SW 1271 (cell line): ENCODE measurements at regions not wholly inside any gene's neighbourhood (a gene's known extent, or its start where the extent isn't known, plus 50 kb on each side); places are given as distances from the start of the nearest gene placed in this dataset.

Source experiments
- DNase-seq, 2 experiments: peaks; one replicate each; lab custom pipeline; 2025; lab: John Stamatoyannopoulos, UW

DNA sequence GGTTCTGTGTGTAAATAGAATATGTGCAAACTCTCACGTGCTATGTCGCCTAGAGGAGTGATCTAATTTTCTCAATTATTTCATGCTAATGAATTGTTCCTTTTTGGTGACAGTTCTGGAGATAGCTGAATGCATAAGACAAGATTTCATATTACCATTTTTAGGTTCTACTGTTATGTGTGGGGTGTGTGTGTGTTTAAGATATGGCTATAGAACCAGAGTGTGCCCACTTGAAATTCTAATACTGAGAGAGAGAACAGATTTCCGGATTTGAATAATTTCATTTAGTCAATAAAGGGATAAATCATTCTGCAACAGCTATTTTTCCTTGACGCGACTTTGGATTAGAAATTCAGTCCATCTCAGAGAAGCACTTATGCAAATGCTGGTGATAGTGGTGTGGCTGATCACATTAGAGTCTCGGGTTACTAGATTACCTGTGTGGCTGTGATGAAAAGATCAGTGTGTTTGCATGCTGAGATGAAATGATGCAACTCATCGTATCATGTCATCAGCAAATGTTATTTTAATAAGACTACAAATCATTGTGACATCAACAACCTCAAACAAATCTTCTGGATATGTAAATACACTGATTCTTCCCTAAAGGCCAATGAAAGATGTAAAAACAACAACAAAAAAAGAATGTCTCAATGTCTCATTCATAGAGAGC is 415.9 kb downstream of the EPHA4 start:
- DNase-seq: no peak

DNA sequence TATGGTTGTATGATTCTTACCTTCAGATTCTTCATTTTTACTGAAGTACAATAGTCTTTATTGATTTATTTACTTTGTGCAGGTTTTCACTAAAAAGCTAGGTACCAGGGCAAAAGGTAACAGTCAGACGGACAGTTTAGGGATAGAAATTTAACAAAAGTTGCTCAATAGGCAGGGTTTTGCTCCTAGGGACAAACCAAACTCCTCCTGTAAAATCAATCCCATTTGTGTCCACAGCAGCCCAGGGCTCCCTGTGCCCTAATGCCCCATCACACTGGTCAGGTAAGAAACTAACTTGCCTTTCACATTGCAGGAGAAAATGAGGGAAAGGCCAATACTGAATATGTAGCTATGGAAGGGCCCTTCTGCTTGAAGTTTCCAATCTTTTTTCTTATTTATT is 410.9 kb downstream of the EPHA4 start:
- DNase-seq: no peak

DNA sequence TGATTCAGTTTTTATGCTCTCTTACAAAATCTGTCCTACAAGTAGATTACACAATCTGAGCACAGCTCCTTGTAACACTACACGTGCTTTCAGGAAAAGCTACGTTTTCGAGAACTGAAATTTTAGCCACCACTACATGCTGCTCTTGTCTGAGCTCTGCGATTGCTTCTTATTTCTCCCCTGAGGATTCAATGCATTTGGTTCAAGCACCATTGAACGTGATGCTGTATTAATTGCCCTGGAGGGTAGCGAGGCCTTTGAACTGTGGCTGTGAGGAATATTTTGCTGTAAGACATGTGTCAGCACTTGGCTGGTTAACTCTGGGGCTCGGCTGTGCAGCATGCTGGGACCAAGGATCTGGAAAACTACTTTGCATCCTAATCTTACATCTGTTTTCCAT is 405.8 kb downstream of the EPHA4 start:
- DNase-seq: no peak

DNA sequence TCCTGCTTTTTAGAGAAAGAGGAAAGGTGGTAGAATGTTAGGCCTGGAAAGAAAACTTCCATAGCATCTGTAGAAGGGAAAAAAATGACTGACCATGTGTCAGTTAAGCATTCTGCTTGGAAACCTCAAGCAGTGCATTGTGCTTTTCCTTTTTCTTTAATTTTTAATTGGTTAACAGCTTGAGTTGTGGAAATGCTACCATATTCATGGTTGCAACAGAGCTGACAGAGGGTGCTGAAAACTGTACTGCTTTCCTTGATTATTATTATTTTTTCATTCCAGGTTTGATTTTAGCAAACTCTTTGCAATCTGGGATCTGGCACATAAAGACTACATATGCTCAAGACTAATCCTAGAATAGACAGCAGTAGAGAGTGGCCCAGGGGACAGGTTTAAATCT is 404.5 kb downstream of the EPHA4 start:
- no peak for DNase-seq

DNA sequence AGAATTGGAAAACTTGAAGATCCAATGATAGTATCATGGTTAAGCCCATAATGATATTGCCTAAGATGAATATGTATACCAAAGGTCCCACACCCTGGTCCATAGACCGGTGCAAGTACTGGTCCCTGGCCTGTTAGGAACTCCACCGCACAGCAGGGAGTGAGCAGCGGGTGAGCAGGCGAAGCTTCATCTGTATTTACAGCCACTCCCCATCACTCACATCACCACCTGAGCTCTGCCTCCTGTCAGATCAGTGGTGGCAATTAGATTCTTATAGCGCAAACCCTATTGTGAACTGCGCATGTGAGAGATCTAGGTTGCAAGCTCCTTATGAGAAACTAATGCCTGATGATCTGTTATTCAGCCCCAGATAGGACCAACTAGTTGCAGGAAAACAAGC is 402.4 kb downstream of the EPHA4 start:
- DNase-seq: no peak

DNA sequence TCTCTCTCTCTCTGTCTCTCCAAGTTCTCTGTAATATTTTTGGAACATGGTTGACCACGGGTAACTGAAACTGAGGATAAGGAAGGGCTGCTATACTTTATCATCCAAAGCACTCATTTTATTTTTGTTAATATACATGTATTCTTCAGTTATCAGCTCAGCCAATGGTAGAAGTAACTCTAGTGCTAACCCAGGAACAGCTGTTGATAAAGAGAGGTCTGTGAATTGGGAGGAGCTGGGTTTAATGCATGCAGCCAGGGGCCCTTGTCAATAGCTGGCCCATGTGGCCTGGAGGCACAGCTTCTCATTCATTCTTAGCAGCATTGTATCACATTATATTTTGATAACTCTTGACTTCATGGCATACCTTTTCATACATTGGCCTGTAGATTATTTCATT is 401.6 kb downstream of the EPHA4 start:
- DNase-seq: no peak

DNA sequence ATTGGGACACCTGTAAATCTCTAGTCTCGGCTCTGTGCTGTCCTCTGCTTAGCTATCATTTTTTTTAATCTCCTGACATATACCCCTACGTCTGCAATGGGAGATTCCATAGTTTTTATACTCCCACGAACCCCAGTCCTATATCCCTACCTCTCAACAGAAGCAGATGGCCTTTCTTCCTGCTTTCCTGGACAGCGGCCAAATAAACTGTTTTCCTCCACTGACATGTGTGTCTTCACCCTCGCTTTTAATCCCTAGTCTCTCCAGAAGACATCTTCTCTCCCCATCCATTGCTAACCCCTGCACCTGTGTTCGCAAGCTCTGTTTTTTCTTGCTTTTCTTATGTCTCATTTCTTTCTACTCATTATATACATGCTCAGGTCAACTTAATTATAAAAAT is 395.4 kb downstream of the EPHA4 start:
- no peak for DNase-seq

DNA sequence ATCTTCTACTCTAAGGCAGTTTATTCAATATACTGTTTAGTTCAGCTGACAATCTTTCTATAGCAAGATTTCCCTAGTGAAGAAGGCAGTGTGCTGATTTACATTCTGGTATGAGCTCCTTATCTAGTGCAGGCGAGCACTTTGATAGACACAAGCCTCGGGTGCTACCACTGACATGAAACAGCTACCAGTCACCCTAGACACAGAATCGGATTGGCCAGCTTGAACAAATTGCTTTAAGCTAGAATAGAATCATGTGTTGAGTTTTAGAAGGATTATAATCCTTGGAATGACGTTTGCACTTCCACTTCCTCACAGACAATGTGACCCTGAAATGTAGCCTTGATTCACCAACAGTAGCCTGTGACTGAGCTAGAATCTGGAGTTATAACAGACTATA is 394.0 kb downstream of the EPHA4 start:
- DNase-seq: no peak

DNA sequence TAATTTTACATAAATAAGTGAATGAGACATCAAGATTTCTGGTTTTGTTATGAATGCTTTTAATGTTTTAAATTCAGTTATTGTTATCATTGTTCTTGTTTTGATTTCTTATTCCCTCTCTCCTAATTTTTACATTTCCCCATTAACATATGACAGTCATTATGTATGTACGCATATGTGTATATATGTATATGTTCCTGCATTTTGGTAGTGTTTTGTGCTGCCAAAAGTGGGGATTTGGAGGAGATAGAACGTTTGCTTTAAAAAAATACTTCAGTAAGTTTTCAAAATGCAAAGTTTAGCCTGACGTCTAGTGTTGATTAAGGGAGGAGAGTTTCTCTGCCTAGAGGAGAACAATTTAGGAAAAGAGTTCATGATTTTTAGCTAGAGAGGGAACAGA is 385.2 kb downstream of the EPHA4 start:
- no peak for DNase-seq

DNA sequence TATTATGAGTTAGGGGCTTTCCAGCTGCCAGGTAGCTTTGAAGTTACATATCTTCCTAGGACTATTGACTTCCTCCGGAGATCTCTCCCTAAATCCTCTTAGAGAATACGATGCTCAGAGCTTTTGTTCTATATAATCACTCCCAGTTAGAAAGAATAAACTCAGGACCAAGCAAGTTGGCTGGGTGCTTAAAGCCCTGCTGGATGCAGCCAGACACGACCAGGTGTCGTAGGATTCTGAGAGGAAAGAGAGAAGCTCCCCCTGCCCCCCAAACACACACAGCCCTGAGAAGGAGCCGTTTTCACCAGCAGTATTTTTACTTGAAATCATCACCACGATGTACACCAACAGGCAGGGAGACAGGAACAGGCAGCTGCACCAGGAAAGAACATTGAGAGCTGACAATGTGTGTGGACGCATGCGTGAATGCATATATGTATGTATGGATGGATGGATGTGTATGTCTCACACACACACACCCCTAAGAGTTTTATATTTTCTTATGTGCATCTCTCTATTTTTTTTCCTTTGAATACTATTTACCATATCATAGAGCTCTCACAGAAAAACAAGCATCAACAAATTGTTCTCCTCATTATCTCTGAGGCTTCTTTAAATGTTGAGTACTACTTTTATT is 382.6 kb downstream of the EPHA4 start:
- DNase-seq: no peak

DNA sequence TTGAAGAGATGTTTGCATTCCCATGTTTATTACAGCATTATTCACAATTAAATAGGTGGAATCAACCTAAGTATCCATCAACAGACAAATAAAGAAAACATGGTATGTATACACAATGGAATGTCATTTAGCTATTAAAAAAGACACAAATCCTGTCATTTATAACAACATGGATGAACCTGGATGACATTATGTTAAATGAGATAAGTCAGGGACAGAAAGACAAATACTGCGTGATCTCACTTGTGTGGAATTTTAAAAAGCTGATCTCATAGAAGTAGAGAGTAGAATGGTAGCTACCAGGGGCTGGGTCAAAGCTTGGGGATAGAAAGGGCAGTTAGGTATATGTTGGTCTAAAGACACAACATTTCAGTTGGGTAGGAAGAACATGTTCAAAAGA is 376.3 kb downstream of the EPHA4 start:
- DNase-seq: no peak

DNA sequence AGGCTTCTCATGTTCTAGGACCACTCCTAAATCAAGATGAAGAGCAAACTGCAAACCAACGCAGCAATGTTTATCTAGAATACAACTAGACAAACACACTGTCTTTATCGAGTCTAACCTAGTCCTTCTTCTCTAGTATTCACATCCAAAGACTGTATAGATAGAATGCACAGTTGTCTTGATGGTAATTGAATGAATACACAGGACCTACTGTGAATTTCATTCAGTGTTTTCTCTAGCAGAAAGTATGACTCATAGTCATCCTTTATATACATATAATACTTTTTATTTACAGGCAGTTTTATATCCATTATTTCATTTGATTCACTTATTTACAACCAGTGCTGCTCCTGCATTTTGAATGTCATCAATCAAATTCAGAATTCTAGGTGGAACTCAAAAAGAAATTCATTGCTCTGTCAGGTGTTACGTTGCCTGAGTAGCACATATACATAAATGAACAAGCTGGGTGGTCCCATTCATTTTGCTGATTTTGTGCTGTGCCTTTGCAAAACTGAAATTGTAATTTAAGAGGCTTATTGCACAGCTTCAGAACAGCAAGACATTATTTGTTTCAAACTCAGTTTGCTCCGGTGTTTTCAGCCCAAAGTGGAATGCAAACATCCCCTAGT is 374.8 kb downstream of the EPHA4 start:
- no peak for DNase-seq

DNA sequence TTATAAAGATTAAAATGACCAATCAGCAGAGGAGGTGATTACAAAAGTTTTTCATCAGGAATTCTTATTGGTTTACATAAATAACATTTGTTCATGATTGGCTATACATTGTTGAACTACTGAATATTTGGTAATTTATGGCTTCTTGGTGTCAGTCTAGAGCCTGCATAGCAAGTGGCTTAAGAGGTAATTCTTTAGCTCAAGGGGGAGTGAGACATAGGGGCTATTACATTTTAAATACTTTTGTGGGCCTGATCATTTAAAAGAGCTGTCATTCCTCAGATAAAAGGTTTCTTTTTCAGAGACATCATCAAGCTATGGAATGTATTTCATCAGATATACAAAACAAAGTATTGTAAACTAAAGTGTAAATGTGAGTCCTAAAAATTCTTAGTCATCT is 373.8 kb downstream of the EPHA4 start:
- no peak for DNase-seq

DNA sequence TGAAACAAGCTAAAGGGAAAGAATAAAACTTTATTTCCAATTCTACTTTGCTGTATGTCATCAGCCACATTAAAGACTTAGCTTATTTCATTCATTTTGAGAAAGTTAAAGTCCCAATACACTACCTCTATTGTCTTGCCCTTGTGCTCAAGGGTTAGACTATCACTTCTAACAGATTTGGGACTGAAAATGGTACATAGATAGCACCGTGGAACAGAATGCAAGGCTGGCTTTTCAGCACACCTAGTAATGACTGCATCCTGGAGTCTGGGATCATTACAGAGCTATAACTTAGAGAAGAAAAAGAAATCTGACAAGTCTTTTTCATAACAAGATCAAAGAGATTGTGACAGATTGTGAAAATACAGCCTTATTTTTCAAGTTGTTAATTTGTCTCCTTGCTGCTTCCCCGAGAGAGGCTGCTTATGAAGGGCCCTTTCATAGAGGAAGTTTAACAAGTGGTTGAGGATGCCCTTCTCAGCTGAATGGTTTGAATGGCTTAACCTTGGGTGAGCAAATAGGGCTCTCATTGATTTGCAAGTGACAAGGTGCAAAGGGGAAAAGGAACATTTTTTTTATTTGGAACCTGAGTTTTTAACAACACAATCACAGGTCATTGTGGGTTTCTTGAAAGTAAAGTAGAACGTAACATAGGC is 371.8 kb downstream of the EPHA4 start:
- DNase-seq: no peak

DNA sequence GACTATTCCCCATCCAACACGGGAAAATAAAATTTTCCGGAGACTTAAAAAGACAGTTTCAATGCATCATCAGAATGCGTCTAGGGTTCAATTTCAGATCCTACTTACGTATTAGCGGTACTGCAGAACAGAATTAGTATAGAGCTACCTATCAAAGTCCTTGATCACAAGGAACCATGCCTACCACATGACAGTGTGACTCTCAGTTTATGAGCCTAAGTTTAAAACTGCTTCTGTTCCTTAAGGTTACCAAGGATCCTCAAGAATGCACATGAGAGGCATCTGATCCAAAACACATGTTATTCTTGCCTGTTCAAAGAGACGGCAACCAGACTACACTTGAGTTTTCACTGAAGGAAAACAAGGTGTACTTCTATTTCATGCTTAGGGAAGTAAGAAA is 369.7 kb downstream of the EPHA4 start:
- no peak for DNase-seq

DNA sequence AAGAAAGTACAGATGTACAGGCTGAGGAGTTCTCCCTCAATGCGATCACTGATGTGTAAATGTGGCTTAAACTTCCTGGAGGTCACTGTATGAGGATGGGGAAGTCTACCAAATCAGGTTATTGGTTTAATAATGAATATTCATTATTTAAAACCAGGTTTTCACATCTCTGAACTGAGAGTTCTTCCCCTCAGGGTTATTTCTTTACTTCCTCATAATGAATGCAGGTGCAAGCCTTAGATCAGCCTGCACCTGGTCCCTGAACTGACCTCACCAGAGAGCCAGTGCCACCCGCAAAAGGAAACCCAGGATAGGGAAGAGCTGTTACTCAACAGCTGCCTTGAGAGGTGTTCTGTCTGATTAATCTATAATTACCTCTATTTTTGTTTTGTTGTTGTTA is 369.0 kb downstream of the EPHA4 start:
- no peak for DNase-seq

DNA sequence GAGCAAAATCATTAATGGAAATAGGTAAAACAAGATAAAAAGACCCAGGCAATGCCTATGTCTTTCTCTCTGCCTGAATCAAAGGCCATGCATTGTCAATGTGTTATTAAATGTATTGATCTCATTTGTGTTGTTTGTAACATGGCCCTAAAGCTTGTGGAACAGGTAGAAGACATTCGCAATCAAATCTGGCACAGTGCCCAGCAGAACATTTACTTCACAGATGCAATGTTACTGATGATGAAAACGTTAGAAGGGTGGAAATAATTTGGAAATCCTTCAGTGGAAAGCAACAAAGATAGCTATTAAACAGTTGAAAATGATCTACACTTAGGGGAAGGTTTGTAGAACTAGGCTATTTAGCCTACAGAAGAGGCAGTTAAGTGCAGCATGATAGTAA is 368.2 kb downstream of the EPHA4 start:
- no peak for DNase-seq

DNA sequence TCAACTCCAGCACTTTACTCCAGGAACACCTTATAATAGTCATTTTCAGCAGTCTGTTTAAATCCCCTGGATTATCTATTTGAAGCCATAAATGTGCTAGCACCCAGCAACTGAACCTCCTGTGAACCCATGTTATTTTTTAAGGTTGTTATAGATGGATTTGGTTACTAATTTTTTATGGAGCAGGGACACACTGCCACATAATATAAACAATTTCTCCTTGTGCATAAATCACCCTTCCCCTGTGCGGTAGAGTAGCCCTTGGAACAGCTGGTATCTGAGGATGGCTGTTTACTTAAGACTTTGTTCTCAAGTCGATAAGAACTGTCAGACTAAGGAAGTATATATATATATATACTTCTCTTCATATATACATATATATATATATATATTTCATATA is 367.4 kb downstream of the EPHA4 start:
- DNase-seq: no peak

DNA sequence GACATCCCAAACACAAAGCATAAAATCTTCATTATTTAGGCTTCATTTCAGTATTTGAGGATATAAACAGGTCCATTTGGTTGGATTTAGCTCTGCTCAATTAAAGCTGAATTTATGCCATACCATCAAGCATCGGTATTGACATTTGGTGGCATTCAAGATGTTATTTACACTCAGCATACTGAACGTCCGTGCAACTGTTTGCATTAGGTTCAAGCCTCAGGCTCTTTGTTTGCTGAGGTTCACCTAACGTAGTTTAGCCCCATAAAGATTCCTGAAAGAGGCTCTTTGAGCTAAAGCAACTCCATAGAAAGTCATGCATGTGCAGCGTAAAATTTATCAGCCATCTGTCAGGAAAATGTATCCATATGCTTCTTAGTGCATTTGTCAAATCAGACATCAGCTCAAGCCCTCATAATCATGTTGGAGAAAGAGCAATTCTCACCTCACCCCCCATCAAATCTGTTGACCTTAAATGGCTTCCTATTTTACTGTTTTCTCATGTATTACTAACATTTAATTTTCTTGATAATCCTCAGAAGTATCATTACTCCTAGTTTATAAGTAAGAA is 366.9 kb downstream of the EPHA4 start:
- DNase-seq: no peak

DNA sequence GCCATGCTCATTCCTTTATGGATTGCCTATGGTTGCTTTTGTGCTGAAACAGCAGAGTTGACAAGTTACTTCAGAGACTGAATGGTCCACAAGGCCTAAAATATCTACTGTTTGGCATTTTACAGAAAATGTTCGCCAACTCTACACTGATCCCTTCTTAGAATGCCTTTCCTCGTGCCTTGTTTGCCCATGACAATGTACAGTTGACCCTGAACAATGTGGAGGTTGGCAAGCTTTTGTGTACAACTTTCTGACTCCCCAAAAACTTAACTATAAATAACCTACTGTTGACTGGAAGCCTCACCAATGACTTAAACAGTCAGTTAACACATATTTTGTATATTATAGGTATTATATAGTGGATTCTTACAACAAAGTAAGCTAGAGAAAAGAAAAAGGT is 361.4 kb downstream of the EPHA4 start:
- DNase-seq: no peak

DNA sequence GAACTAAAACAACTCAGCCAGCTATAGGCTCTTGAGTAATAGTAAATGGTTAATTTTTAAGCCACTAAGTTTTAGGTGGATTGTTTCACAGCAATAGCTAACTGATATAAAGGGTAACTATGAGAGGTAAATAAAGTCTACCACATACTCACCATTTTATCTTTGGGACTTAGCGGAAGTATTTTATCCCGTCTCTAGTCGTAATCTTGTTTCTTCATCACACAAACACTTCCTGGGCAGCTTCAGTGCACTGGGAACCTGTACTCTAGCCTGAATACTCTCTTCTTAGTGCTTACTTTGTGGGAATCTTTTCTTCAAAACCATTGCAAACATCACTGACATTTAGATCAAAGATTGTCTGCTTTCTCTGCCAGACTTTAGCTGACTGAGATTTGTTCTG is 360.5 kb downstream of the EPHA4 start:
- DNase-seq: no peak

DNA sequence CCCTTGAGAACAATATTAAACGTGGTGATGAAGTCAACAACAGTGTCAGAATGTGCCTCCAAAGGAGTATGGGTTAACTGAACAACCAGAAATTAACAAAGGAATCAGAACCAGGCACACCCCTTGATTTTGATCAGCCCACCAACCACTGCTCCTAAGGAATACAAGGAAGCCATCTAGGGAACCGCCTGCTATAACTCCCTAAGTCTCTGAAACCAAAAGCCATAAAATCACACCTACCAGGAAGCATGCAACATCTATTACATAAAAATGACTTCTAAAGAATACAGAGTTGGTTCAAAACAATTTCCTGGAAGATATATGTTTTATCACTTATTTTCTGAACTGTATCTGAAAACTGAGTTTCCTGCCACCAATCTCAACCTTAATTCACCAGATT is 360.0 kb downstream of the EPHA4 start:
- DNase-seq: no peak

DNA sequence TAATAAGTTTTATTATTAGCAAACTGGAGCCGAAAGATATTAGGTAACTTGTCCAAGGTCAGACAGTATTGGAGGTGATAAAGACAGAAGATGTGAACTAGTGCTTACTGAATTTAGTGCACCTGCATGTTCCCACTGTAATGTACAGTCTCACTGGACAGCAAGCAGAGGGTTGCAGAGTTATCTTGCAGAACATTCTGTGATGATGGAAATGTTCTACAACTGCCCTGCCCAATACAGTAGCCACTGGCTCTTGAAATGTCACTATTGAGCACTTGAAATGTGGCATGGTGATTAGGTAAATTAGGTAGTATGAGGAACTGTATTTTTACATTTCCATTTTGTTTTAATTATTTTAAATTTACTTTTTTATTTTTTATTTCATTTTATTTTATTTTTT is 356.6 kb downstream of the EPHA4 start:
- DNase-seq: no peak
